ENCODE measurements at regions not wholly inside any gene's neighbourhood (a gene's known extent, or its start where the extent isn't known, plus 50 kb on each side); places are given as distances from the start of the nearest gene placed in this dataset.

DNA sequence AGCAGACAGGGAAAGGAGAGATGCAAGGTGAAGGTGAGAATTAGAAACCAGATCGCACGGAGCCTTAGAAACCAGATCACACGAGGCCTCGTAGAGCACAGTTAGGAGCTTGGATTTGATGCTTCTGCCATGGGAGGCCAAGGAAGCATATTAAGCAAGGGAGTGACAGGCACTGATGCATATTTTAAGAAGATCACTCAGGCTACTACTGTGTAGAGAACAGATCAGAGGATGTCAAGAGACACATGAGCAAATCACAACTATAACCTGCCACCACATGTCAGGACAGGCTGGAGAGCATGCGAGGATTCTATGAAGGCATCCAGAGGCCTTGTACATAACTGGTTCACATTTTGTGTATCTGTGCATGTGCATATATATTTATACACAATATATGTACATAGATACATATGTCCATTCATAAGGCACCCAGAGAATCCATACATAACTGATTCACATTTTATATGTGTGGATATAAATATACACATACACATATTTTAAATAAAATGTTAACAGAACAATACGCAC, 99.6 kb upstream of the FHIT start:
- H3K36me3 ChIP-seq: no peaks in the 10 kb centered on the region
- H3K9me3 ChIP-seq: no peaks in the 10 kb centered on the region
- no peak overlapping the region for H3K4me3 ChIP-seq
- no peaks in the 10 kb centered on the region for H3K27me3 ChIP-seq
- no peak for DNase-seq (ENCODE audit: low spot score in 2 of 2)
- no peak overlapping the region for H3K27ac ChIP-seq
- 92% methylated on average over 6 of the region's 6 CpGs for WGBS
- H3K4me1 ChIP-seq: no peaks in the 10 kb centered on the region
- TF ChIP-seq POLR2A (IDR thresholded peaks at IDR 0.05): no peak

DNA sequence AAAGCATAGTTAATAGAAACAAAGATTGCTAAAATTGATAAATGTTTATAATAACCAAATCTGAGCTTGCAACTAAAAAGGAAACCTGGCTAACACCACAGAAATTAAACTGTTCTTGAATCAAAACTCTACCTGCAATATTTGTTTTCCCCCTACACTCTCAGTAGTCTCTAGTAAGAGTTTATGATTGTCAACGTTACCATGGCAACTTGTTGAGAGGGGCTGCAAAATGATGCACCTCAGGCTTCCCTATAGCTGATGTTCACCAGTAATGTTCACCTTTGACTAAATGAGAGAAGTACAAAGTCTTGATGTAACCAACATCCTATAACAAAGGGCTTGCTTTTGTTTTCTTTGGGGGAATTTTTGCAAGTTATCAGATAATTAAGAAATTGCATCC, 101.1 kb upstream of the FHIT start:
- Histone ChIP-seq H3K4me1 (no peaks in the 10 kb centered on the region), H3K27me3 (no peaks in the 10 kb centered on the region), H3K9me3 (no peaks in the 10 kb centered on the region), H3K27ac (no peak overlapping the region), H3K4me3 (no peak overlapping the region), H3K36me3 (no peaks in the 10 kb centered on the region)
- no peak for DNase-seq (ENCODE audit: low spot score in 2 of 2)
- 96% methylated on average over 1 of the region's 1 CpG for WGBS
- TF ChIP-seq POLR2AphosphoS5 (IDR thresholded peaks at IDR 0.05) (no peak), EP300 (IDR thresholded peaks at IDR 0.05) (no peak), POLR2A (IDR thresholded peaks at IDR 0.05) (no peak)
- TF ChIP-seq, protein P1, sequence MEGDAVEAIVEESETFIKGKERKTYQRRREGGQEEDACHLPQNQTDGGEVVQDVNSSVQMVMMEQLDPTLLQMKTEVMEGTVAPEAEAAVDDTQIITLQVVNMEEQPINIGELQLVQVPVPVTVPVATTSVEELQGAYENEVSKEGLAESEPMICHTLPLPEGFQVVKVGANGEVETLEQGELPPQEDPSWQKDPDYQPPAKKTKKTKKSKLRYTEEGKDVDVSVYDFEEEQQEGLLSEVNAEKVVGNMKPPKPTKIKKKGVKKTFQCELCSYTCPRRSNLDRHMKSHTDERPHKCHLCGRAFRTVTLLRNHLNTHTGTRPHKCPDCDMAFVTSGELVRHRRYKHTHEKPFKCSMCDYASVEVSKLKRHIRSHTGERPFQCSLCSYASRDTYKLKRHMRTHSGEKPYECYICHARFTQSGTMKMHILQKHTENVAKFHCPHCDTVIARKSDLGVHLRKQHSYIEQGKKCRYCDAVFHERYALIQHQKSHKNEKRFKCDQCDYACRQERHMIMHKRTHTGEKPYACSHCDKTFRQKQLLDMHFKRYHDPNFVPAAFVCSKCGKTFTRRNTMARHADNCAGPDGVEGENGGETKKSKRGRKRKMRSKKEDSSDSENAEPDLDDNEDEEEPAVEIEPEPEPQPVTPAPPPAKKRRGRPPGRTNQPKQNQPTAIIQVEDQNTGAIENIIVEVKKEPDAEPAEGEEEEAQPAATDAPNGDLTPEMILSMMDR (IDR thresholded peaks at IDR 0.05): no peak

DNA sequence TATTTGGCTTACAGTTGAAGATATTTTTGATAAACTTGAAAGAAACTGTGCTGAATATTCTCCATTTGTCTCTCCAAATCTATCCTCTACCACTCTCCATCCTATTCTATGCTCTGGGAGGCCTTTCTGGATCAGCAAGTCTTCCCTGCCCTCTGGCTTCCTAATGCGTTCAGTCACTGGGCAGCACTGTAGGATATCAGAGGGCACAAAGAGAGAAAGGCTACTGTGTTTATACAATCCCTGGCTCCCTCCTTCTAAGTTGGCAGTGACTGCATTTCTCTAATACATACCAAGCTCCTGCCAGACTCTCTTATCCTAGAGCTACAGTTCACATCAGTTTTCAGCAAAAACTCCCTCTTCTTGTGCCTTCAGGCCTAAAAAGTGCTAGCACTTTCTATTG, 102.1 kb upstream of the FHIT start:
- no peak overlapping the region for H3K4me3 ChIP-seq
- no peak for TF ChIP-seq POLR2AphosphoS5 (IDR thresholded peaks at IDR 0.05)
- TF ChIP-seq POLR2A (IDR thresholded peaks at IDR 0.05): no peak
- TF ChIP-seq EP300 (IDR thresholded peaks at IDR 0.05): no peak
- TF ChIP-seq, protein P1 (IDR thresholded peaks at IDR 0.05): no peak
- no peak overlapping the region for H3K27ac ChIP-seq
- no peaks in the 10 kb centered on the region for H3K9me3 ChIP-seq
- WGBS: 46% methylated on average over 1 of the region's 1 CpG
- H3K36me3 ChIP-seq: no peaks in the 10 kb centered on the region
- H3K27me3 ChIP-seq: no peaks in the 10 kb centered on the region
- H3K4me1 ChIP-seq: no peaks in the 10 kb centered on the region
- DNase-seq (ENCODE audit: low spot score in 2 of 2): no peak

DNA sequence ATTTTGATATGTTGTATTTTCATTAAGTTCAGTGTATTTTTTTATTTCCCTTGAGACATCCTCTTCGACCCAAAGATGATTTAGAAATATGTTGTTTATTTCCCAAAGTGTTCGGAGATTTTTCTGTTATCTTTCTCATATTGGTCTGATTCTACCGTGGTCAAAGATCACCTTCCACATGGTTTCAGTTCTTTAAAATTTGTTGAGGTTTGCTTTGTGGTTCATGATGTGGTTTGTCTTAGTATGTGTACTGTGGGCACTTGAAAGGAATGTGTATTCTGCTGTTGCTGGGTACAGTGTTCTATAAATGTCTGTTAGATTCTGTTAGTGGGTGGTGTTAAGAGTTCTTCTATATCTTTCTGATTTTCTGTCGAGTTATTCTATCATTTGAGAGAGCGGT, 103.4 kb upstream of the FHIT start:
- WGBS: 75% methylated on average over 5 of the region's 5 CpGs
- Histone ChIP-seq H3K27me3 (no peaks in the 10 kb centered on the region), H3K4me1 (no peaks in the 10 kb centered on the region), H3K4me3 (no peak overlapping the region), H3K9me3 (no peaks in the 10 kb centered on the region), H3K27ac (no peak overlapping the region), H3K36me3 (no peaks in the 10 kb centered on the region)
- TF ChIP-seq EP300 (IDR thresholded peaks at IDR 0.05): no peak
- no peak for TF ChIP-seq POLR2AphosphoS5 (IDR thresholded peaks at IDR 0.05)
- TF ChIP-seq, protein P1 (IDR thresholded peaks at IDR 0.05): no peak
- no peak for TF ChIP-seq POLR2A (IDR thresholded peaks at IDR 0.05)
- no peak for DNase-seq (ENCODE audit: low spot score in 2 of 2)

DNA sequence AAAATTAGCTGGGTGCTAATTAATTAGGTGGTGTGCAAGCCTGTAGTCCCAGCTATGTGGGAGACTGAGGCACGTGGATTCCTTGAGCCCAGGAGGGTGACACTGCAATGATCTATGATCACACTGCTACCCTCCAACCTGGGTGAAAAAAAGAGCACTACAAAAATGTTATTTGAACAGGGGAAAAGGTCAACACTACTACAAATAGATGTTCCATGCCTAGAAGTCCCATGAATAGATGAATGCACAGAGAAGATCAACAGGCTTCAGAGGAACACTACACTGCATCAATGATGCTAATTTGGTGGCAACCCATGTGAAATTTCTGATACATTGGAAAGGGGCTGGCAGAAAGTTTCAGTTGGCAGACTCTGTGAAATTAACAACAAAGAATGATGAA, 105.4 kb upstream of the FHIT start:
- TF ChIP-seq POLR2AphosphoS5 (IDR thresholded peaks at IDR 0.05) (no peak), POLR2A (IDR thresholded peaks at IDR 0.05) (no peak), EP300 (IDR thresholded peaks at IDR 0.05) (no peak)
- TF ChIP-seq, protein P1 (IDR thresholded peaks at IDR 0.05): no peak
- Histone ChIP-seq H3K9me3 (no peaks in the 10 kb centered on the region), H3K36me3 (no peaks in the 10 kb centered on the region), H3K4me3 (no peak overlapping the region), H3K4me1 (no peaks in the 10 kb centered on the region), H3K27ac (no peak overlapping the region), H3K27me3 (no peaks in the 10 kb centered on the region)
- WGBS: 58% methylated on average over 1 of the region's 1 CpG
- DNase-seq (ENCODE audit: low spot score in 2 of 2): no peak

DNA sequence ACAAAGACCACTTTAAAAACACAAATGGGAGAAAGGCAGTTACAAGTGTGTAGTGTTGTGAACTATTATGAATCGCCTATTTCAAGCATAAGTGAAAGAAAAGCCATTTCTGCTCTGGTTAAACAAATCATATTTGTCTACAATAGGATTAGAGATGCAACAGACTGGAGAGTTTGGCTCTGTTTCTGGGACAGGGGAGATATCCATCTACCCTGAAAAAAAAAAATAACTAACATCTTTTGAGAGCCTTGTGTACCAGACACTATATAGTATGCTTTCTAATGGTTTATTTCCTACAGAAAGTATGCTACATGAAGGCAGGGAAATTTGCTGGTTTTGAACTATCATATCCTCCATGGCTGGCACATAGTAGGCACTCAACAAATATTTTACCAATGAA, 106.7 kb upstream of the FHIT start:
- Histone ChIP-seq H3K27ac (no peak overlapping the region), H3K4me1 (no peaks in the 10 kb centered on the region), H3K9me3 (no peaks in the 10 kb centered on the region), H3K4me3 (no peak overlapping the region), H3K36me3 (no peaks in the 10 kb centered on the region), H3K27me3 (no peaks in the 10 kb centered on the region)
- no peak for DNase-seq (ENCODE audit: low spot score in 2 of 2)
- WGBS: 87% methylated on average over 1 of the region's 1 CpG
- no peak for TF ChIP-seq POLR2A (IDR thresholded peaks at IDR 0.05)
- no peak for TF ChIP-seq EP300 (IDR thresholded peaks at IDR 0.05)
- TF ChIP-seq, protein P1 (IDR thresholded peaks at IDR 0.05): no peak
- no peak for TF ChIP-seq POLR2AphosphoS5 (IDR thresholded peaks at IDR 0.05)
